Loucy (cell line): ENCODE measurements at regions not wholly inside any gene's neighbourhood (a gene's known extent, or its start where the extent isn't known, plus 50 kb on each side); places are given as distances from the start of the nearest gene placed in this dataset.

Source experiments
- EZH2phosphoT487 ChIP-seq: fragments of 200-600 bp; IDR thresholded peaks from 2 replicates; pipeline ENCODE4 v1.6.1; 2018; ENCODE audit warnings: antibody characterized with exemption, mild to moderate bottlenecking, moderate library complexity, borderline replicate concordance
- TF ChIP-seq, protein P1 (sequence below): fragments of 200-600 bp; sonication (generic); conservative IDR thresholded peaks from 2 replicates; pipeline ENCODE4 v1.5.1; 2014; ENCODE audit warnings: mild to moderate bottlenecking, antibody characterized with exemption, low read length

DNA sequence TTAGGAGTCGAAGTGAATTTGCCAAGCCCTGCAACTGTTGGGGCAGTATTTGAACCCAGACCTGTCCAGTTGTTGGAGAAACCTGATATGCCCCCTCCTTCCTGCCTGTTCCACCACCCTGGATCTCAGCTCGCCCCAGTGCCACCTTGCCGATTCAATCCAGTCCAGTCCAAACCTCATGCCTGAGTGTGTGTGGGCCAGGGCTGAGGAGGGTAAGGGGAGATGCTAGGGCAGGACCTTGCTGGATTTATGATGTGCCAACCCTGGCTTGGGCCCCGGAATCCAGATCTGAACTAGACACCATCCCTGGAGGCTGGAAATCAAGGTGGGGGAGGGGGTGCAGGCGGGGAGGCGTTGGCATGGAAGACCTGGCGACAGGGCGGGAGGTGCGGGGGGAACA is 98.9 kb upstream of the WNT4 start:
- TF ChIP-seq, protein P1, sequence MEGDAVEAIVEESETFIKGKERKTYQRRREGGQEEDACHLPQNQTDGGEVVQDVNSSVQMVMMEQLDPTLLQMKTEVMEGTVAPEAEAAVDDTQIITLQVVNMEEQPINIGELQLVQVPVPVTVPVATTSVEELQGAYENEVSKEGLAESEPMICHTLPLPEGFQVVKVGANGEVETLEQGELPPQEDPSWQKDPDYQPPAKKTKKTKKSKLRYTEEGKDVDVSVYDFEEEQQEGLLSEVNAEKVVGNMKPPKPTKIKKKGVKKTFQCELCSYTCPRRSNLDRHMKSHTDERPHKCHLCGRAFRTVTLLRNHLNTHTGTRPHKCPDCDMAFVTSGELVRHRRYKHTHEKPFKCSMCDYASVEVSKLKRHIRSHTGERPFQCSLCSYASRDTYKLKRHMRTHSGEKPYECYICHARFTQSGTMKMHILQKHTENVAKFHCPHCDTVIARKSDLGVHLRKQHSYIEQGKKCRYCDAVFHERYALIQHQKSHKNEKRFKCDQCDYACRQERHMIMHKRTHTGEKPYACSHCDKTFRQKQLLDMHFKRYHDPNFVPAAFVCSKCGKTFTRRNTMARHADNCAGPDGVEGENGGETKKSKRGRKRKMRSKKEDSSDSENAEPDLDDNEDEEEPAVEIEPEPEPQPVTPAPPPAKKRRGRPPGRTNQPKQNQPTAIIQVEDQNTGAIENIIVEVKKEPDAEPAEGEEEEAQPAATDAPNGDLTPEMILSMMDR = no peak
- no peak for TF ChIP-seq EZH2phosphoT487
